HK-2 (cell line): ENCODE measurements at regions not wholly inside any gene's neighbourhood (a gene's known extent, or its start where the extent isn't known, plus 50 kb on each side); places are given as distances from the start of the nearest gene placed in this dataset.

Experiments
- DNase-seq: peaks from one replicate; pipeline ENCODE4 v3.0.0-alpha.2; 2018; ENCODE audit not compliant: unreplicated experiment

- DNase-seq = no peak
Measured at GRCh38 chr1:75984781-75985180, 52.6 kb upstream of the ASB17 start.

GRCh38 chr1:75985827-75986226, 53.6 kb upstream of the ASB17 start:
- no peak for DNase-seq

- DNase-seq = no peak
Measured at GRCh38 chr1:75986478-75986877, 54.3 kb upstream of the ASB17 start.

- no peak for DNase-seq
Measured at GRCh38 chr1:75989121-75989520, 56.9 kb upstream of the ASB17 start.

- no peak for DNase-seq
Measured at GRCh38 chr1:75990686-75991085, 58.5 kb upstream of the ASB17 start.

- DNase-seq = peak; percentile 82
Measured at GRCh38 chr1:75991497-75992114, 59.4 kb upstream of the ASB17 start.

GRCh38 chr1:75992312-75992711, 60.1 kb upstream of the ASB17 start:
- DNase-seq = no peak

- DNase-seq = no peak
Measured at GRCh38 chr1:75993661-75994060, 61.5 kb upstream of the ASB17 start.

GRCh38 chr1:75996196-75996595, 64.0 kb upstream of the ASB17 start:
- DNase-seq = peak; percentile 32

GRCh38 chr1:75999034-75999433, 66.8 kb upstream of the ASB17 start:
- no peak for DNase-seq

- DNase-seq = no peak
Measured at GRCh38 chr1:76003946-76004345, 70.6 kb upstream of the ST6GALNAC3 start.

- no peak for DNase-seq
Measured at GRCh38 chr1:76005765-76006164, 68.8 kb upstream of the ST6GALNAC3 start.

- DNase-seq = no peak
Measured at GRCh38 chr1:76006234-76006633, 68.3 kb upstream of the ST6GALNAC3 start.

GRCh38 chr1:76010802-76011201, 63.7 kb upstream of the ST6GALNAC3 start:
- DNase-seq = no peak

GRCh38 chr1:76012341-76013205, 62.0 kb upstream of the ST6GALNAC3 start:
- DNase-seq = no peak

GRCh38 chr1:76013206-76013581, 61.4 kb upstream of the ST6GALNAC3 start:
- DNase-seq = no peak

GRCh38 chr1:76015478-76016103, 59.0 kb upstream of the ST6GALNAC3 start:
- no peak for DNase-seq

- no peak for DNase-seq
Measured at GRCh38 chr1:76018045-76018444, 56.5 kb upstream of the ST6GALNAC3 start.

- no peak for DNase-seq
Measured at GRCh38 chr1:76021846-76022245, 52.7 kb upstream of the ST6GALNAC3 start.

- no peak for DNase-seq
Measured at GRCh38 chr1:76023669-76024435, 50.7 kb upstream of the ST6GALNAC3 start.
